DND-41 (cell line): ENCODE measurements at regions not wholly inside any gene's neighbourhood (a gene's known extent, or its start where the extent isn't known, plus 50 kb on each side); places are given as distances from the start of the nearest gene placed in this dataset.

Experiments
- EZH2 ChIP-seq: IDR thresholded peaks from 3 replicates; pipeline ENCODE4 v1.6.1; 2012; ENCODE audit warnings: borderline replicate concordance, low read depth, mild to moderate bottlenecking, moderate library complexity, low read length, inconsistent platforms; ENCODE audit not compliant: severe bottlenecking
- TF ChIP-seq, protein P1 (sequence below): IDR thresholded peaks from 2 replicates; pipeline ENCODE4 v1.5.1; 2012; ENCODE audit warnings: borderline replicate concordance, low read length, moderate library complexity, mild to moderate bottlenecking; ENCODE audit not compliant: poor library complexity, severe bottlenecking; ENCODE audit errors: extremely low read depth

DNA sequence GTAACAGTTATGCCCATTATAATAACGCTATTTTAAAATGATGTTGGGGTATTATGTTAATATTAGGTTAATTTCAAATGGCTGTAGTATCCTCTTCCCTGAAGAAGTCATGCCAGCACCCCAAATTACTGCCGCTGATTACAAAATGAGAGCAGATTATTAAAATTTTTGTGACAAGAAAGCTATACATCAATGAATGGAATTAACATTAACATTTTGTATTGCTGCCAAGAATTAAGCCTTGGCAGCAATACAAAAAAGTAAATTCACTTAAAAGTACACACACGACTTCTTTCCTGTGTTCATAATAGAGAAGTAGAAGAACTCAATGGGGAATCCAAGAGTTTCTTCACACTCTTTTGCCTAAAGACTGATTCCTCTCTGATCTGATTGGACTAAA is 482.8 kb downstream of the STIM2 start:
- TF ChIP-seq EZH2 = no peak
- TF ChIP-seq, protein P1, sequence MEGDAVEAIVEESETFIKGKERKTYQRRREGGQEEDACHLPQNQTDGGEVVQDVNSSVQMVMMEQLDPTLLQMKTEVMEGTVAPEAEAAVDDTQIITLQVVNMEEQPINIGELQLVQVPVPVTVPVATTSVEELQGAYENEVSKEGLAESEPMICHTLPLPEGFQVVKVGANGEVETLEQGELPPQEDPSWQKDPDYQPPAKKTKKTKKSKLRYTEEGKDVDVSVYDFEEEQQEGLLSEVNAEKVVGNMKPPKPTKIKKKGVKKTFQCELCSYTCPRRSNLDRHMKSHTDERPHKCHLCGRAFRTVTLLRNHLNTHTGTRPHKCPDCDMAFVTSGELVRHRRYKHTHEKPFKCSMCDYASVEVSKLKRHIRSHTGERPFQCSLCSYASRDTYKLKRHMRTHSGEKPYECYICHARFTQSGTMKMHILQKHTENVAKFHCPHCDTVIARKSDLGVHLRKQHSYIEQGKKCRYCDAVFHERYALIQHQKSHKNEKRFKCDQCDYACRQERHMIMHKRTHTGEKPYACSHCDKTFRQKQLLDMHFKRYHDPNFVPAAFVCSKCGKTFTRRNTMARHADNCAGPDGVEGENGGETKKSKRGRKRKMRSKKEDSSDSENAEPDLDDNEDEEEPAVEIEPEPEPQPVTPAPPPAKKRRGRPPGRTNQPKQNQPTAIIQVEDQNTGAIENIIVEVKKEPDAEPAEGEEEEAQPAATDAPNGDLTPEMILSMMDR = no peak
